ENCODE measurements at regions not wholly inside any gene's neighbourhood (a gene's known extent, or its start where the extent isn't known, plus 50 kb on each side); places are given as distances from the start of the nearest gene placed in this dataset.

GRCh38 chr21:35896060-35896459 is 164.3 kb downstream of the SETD4 start:
- DNase-seq (no peak), ATAC-seq (replicated peaks) (peak in 1 of 2 donors; percentile 42)
- H3K27ac Mint-ChIP-seq, result no peak overlapping the region
- H3K36me3 Mint-ChIP-seq, result no peaks in the 10 kb centered on the region
- no peaks in the 10 kb centered on the region for H3K9me3 Mint-ChIP-seq
- peaks cover 3 to 14% of the 10 kb centered on the region in 2 donors for H3K27me3 Mint-ChIP-seq
- H3K4me3 Mint-ChIP-seq, result no peak overlapping the region
- H3K4me1 Mint-ChIP-seq, result peaks cover 2 to 7% of the 10 kb centered on the region in 2 donors

- no peaks in the 10 kb centered on the region for H3K36me3 Mint-ChIP-seq
- H3K27ac Mint-ChIP-seq, result no peak overlapping the region
- ATAC-seq (replicated peaks), result no peak
- H3K4me3 Mint-ChIP-seq, result no peak overlapping the region
- H3K27me3 Mint-ChIP-seq, result peaks cover 3 to 14% of the 10 kb centered on the region in 2 donors
- no peak for DNase-seq
- H3K9me3 Mint-ChIP-seq, result no peaks in the 10 kb centered on the region
- peaks cover 2 to 7% of the 10 kb centered on the region in 2 donors for H3K4me1 Mint-ChIP-seq
Observed at GRCh38 chr21:35895598-35895997, 164.7 kb downstream of the SETD4 start.

- Mint-ChIP-seq H3K36me3 (no peaks in the 10 kb centered on the region), H3K4me1 (peaks cover 2 to 7% of the 10 kb centered on the region in 2 donors), H3K27me3 (peaks cover 0 to 8% of the 10 kb centered on the region in 2 donors), H3K9me3 (no peaks in the 10 kb centered on the region), H3K4me3 (no peak overlapping the region), H3K27ac (no peak overlapping the region)
- no peak for DNase-seq
- no peak for ATAC-seq (replicated peaks)
Observed at GRCh38 chr21:35893156-35893555, 167.2 kb downstream of the SETD4 start.

GRCh38 chr21:35886887-35887286 is 173.4 kb downstream of the SETD4 start:
- Mint-ChIP-seq H3K27ac (no peak overlapping the region), H3K27me3 (peaks cover 5 to 7% of the 10 kb centered on the region in 2 donors), H3K36me3 (no peaks in the 10 kb centered on the region), H3K9me3 (peaks cover 0 to 2% of the 10 kb centered on the region in 2 donors), H3K4me1 (no peaks in the 10 kb centered on the region), H3K4me3 (no peak overlapping the region)
- DNase-seq (no peak), ATAC-seq (replicated peaks) (no peak)

GRCh38 chr21:35885942-35886541 is 174.3 kb downstream of the SETD4 start:
- ATAC-seq (replicated peaks) (no peak), DNase-seq (no peak)
- peaks cover 0 to 2% of the 10 kb centered on the region in 2 donors for H3K9me3 Mint-ChIP-seq
- no peak overlapping the region for H3K4me3 Mint-ChIP-seq
- H3K36me3 Mint-ChIP-seq, result no peaks in the 10 kb centered on the region
- H3K27ac Mint-ChIP-seq, result no peak overlapping the region
- peaks cover 7 to 9% of the 10 kb centered on the region in 2 donors for H3K27me3 Mint-ChIP-seq
- H3K4me1 Mint-ChIP-seq, result no peaks in the 10 kb centered on the region

GRCh38 chr21:35882791-35883240 is 177.5 kb downstream of the SETD4 start:
- Mint-ChIP-seq H3K27ac (no peak overlapping the region), H3K4me1 (no peaks in the 10 kb centered on the region)
- no peak for DNase-seq

GRCh38 chr21:35873441-35873840 is 186.9 kb downstream of the SETD4 start:
- Mint-ChIP-seq H3K36me3 (peaks cover 1 to 11% of the 10 kb centered on the region in 2 donors), H3K9me3 (peaks cover 4 to 10% of the 10 kb centered on the region in 2 donors), H3K27me3 (peaks cover 43 to 47% of the 10 kb centered on the region in 2 donors), H3K27ac (no peak overlapping the region), H3K4me1 (no peaks in the 10 kb centered on the region), H3K4me3 (no peak overlapping the region)
- DNase-seq (no peak), ATAC-seq (replicated peaks) (no peak)

More at GRCh38 chr21:35882791-35883240, 177.5 kb downstream of the SETD4 start:
- ATAC-seq (replicated peaks), result no peak
- Mint-ChIP-seq H3K9me3 (peaks cover 0 to 2% of the 10 kb centered on the region in 2 donors), H3K27me3 (peaks cover 13 to 18% of the 10 kb centered on the region in 2 donors), H3K4me3 (no peak overlapping the region), H3K36me3 (no peaks in the 10 kb centered on the region)

GRCh38 chr21:35871906-35872305 is 188.4 kb downstream of the SETD4 start:
- peaks cover 1 to 13% of the 10 kb centered on the region in 2 donors for H3K36me3 Mint-ChIP-seq
- H3K27me3 Mint-ChIP-seq, result peaks cover 44% of the 10 kb centered on the region in 2 donors
- no peak for ATAC-seq (replicated peaks)
- H3K9me3 Mint-ChIP-seq, result peaks cover 7 to 10% of the 10 kb centered on the region in 2 donors
- no peaks in the 10 kb centered on the region for H3K4me1 Mint-ChIP-seq
- no peak overlapping the region for H3K27ac Mint-ChIP-seq
- H3K4me3 Mint-ChIP-seq, result no peak overlapping the region
- DNase-seq, result no peak

- Mint-ChIP-seq H3K36me3 (peaks cover 0 to 4% of the 10 kb centered on the region in 2 donors), H3K27ac (no peak overlapping the region), H3K4me1 (no peaks in the 10 kb centered on the region), H3K4me3 (no peak overlapping the region), H3K9me3 (peaks cover 0 to 3% of the 10 kb centered on the region in 2 donors), H3K27me3 (peaks cover 26 to 28% of the 10 kb centered on the region in 2 donors)
- ATAC-seq (replicated peaks) (no peak), DNase-seq (no peak)
Observed at GRCh38 chr21:35868869-35869223, 191.5 kb downstream of the SETD4 start.

- peak; percentile 41 to 52 for ATAC-seq (replicated peaks)
- no peaks in the 10 kb centered on the region for H3K4me1 Mint-ChIP-seq
- DNase-seq, result no peak
- H3K4me3 Mint-ChIP-seq, result no peak overlapping the region
- peaks cover 0 to 3% of the 10 kb centered on the region in 2 donors for H3K9me3 Mint-ChIP-seq
- H3K27me3 Mint-ChIP-seq, result peaks cover 26 to 28% of the 10 kb centered on the region in 2 donors
- H3K27ac Mint-ChIP-seq, result no peak overlapping the region
- H3K36me3 Mint-ChIP-seq, result peaks cover 0 to 4% of the 10 kb centered on the region in 2 donors
Observed at GRCh38 chr21:35868005-35868868, 192.1 kb downstream of the SETD4 start.

- peaks cover 0 to 4% of the 10 kb centered on the region in 2 donors for H3K36me3 Mint-ChIP-seq
- H3K9me3 Mint-ChIP-seq, result peaks cover 0 to 3% of the 10 kb centered on the region in 2 donors
- H3K4me1 Mint-ChIP-seq, result no peaks in the 10 kb centered on the region
- H3K27me3 Mint-ChIP-seq, result peaks cover 8 to 14% of the 10 kb centered on the region in 2 donors
- DNase-seq (no peak), ATAC-seq (replicated peaks) (no peak)
- H3K27ac Mint-ChIP-seq, result no peak overlapping the region
- no peak overlapping the region for H3K4me3 Mint-ChIP-seq
Observed at GRCh38 chr21:35864039-35864438, 196.3 kb downstream of the SETD4 start.

- Mint-ChIP-seq H3K4me3 (no peak overlapping the region), H3K27ac (no peak overlapping the region), H3K36me3 (no peaks in the 10 kb centered on the region), H3K4me1 (no peaks in the 10 kb centered on the region), H3K27me3 (peaks cover 13 to 20% of the 10 kb centered on the region in 2 donors), H3K9me3 (peaks cover 0 to 2% of the 10 kb centered on the region in 2 donors)
- DNase-seq, result no peak
- no peak for ATAC-seq (replicated peaks)
Observed at GRCh38 chr21:35862969-35863368, 197.4 kb downstream of the SETD4 start.

- Mint-ChIP-seq H3K27ac (no peak overlapping the region), H3K27me3 (peaks cover 13 to 21% of the 10 kb centered on the region in 2 donors), H3K36me3 (no peaks in the 10 kb centered on the region), H3K4me3 (no peak overlapping the region), H3K4me1 (no peaks in the 10 kb centered on the region), H3K9me3 (no peaks in the 10 kb centered on the region)
- no peak for DNase-seq
- no peak for ATAC-seq (replicated peaks)
Observed at GRCh38 chr21:35861661-35862060, 198.7 kb downstream of the SETD4 start.

- peaks cover 21 to 30% of the 10 kb centered on the region in 2 donors for H3K27me3 Mint-ChIP-seq
- no peak for DNase-seq
- H3K27ac Mint-ChIP-seq, result no peak overlapping the region
- no peaks in the 10 kb centered on the region for H3K4me1 Mint-ChIP-seq
- H3K36me3 Mint-ChIP-seq, result no peaks in the 10 kb centered on the region
- no peak for ATAC-seq (replicated peaks)
- H3K4me3 Mint-ChIP-seq, result no peak overlapping the region
- H3K9me3 Mint-ChIP-seq, result no peaks in the 10 kb centered on the region
Observed at GRCh38 chr21:35860189-35860869, 200.0 kb downstream of the SETD4 start.

All from stimulated activated naive B cell treated with anti-CD40 and anti-IgM and Interleukin-4, amounts not matched to agents 10 μg/mL and 1 μg/mL and 100 μg/mL, for 72 hours (primary cell).